HEK293T (cell line): ENCODE measurements at regions not wholly inside any gene's neighbourhood (a gene's known extent, or its start where the extent isn't known, plus 50 kb on each side); places are given as distances from the start of the nearest gene placed in this dataset.

Source experiments
- CTCF ChIA-PET: fragments of 350-600 bp; formaldehyde crosslinking; extraction: SDS; loops from one replicate; lab custom pipeline; 2021; ENCODE audit warnings: antibody characterized with exemption, inconsistent platforms; lab: Yijun Ruan, JAX
- POLR2A ChIA-PET: fragments of 350-600 bp; formaldehyde crosslinking; extraction: SDS; loops from one replicate; lab custom pipeline; 2020; ENCODE audit warnings: antibody characterized with exemption, inconsistent platforms; lab: Yijun Ruan, JAX
- DNase-seq: peaks from one replicate; pipeline ENCODE4 v3.0.0; 2012; ENCODE audit warnings: mixed read lengths; ENCODE audit errors: extremely low spot score
- ARNT ChIP-seq: fragments of 450-650 bp; IDR thresholded peaks from 2 replicates; pipeline ENCODE4 v1.6.1; 2017; ENCODE audit warnings: mild to moderate bottlenecking
- BHLHE40 ChIP-seq: fragments of 450-650 bp; IDR thresholded peaks from 2 replicates; pipeline ENCODE4 v1.6.1; 2016; ENCODE audit warnings: mild to moderate bottlenecking, moderate library complexity, borderline replicate concordance
- CTBP1 ChIP-seq: fragments of 450-650 bp; IDR thresholded peaks from 2 replicates; pipeline ENCODE4 v1.6.1; 2016; ENCODE audit warnings: borderline replicate concordance
- ELF4 ChIP-seq: fragments of 450-650 bp; IDR thresholded peaks from 2 replicates; pipeline ENCODE4 v1.6.1; 2017; ENCODE audit warnings: antibody characterized with exemption
- FOXA1 ChIP-seq: fragments of 450-650 bp; IDR thresholded peaks from 2 replicates; pipeline ENCODE4 v1.6.1; 2016; ENCODE audit warnings: mild to moderate bottlenecking
- FOXK2 ChIP-seq: fragments of 450-650 bp; IDR thresholded peaks from 2 replicates; pipeline ENCODE4 v1.6.1; 2016; ENCODE audit warnings: mild to moderate bottlenecking
- FOXM1 ChIP-seq: fragments of 450-650 bp; IDR thresholded peaks from 2 replicates; pipeline ENCODE4 v1.6.1; 2017; ENCODE audit warnings: mild to moderate bottlenecking, borderline replicate concordance
- HDGF ChIP-seq: fragments of 450-650 bp; IDR thresholded peaks from 2 replicates; pipeline ENCODE4 v1.6.1; 2017; ENCODE audit warnings: antibody characterized with exemption, borderline replicate concordance
- L3MBTL2 ChIP-seq: fragments of 450-650 bp; conservative IDR thresholded peaks from 2 replicates; pipeline ENCODE4 v1.6.1; 2016; ENCODE audit warnings: mild to moderate bottlenecking
- LEF1 ChIP-seq: fragments of 450-650 bp; IDR thresholded peaks from 2 replicates; pipeline ENCODE4 v1.6.1; 2017; ENCODE audit warnings: mild to moderate bottlenecking, borderline replicate concordance
- NFRKB ChIP-seq: fragments of 450-650 bp; IDR thresholded peaks from 2 replicates; pipeline ENCODE4 v1.6.1; 2016; ENCODE audit warnings: mild to moderate bottlenecking, moderate library complexity
- SP1 ChIP-seq: fragments of 450-650 bp; IDR thresholded peaks from 2 replicates; pipeline ENCODE4 v1.6.1; 2017
- SUZ12 ChIP-seq: fragments of 450-650 bp; IDR thresholded peaks from 2 replicates; pipeline ENCODE4 v1.6.1; 2016; ENCODE audit warnings: mild to moderate bottlenecking
- TARDBP ChIP-seq: fragments of 450-650 bp; IDR thresholded peaks from 2 replicates; pipeline ENCODE4 v1.6.1; 2016
- ZNF384 ChIP-seq: fragments of 450-650 bp; IDR thresholded peaks from 2 replicates; pipeline ENCODE4 v1.6.1; 2016
- TF ChIP-seq, protein P1 (sequence below): fragments of 450-650 bp; IDR thresholded peaks from 2 replicates; pipeline ENCODE4 v1.6.1; 2016

DNA sequence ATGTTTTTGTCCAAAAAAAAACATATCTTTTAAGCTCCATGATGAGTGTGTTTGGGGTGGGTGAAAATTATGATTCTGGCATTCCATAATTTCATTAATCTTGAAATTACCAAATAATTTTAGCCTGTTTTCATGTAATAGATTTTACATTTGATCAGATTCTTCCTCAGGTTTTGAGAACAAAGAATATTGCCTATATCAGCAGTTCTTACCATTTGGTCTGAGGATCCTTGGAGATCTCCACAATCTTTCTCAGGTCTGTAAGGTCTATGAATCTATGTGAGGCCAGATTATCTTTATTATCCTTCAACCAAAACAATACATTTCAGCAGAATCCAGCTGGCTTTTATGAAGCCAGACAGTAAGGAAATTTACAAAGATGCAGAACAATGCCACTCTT lies 373.3 kb upstream of the E2F7 start:
- CTCF ChIA-PET: no interaction called here
- DNase-seq: no peak
- POLR2A ChIA-PET: no interaction called here

GRCh38 chr12:77437206-77437605 lies 371.8 kb upstream of the E2F7 start:
- TF ChIP-seq, protein P1, sequence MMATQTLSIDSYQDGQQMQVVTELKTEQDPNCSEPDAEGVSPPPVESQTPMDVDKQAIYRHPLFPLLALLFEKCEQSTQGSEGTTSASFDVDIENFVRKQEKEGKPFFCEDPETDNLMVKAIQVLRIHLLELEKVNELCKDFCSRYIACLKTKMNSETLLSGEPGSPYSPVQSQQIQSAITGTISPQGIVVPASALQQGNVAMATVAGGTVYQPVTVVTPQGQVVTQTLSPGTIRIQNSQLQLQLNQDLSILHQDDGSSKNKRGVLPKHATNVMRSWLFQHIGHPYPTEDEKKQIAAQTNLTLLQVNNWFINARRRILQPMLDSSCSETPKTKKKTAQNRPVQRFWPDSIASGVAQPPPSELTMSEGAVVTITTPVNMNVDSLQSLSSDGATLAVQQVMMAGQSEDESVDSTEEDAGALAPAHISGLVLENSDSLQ: no peak
- TF ChIP-seq HDGF (no peak), TARDBP (no peak), SP1 (no peak), CTBP1 (no peak), FOXM1 (no peak), FOXA1 (no peak), BHLHE40 (no peak), NFRKB (no peak)
- no peak for DNase-seq
- ChIA-PET CTCF (no interaction called here), POLR2A (no interaction called here)

More for the DNA sequence above, 373.3 kb upstream of the E2F7 start:
- TF ChIP-seq HDGF: no peak
- no peak for TF ChIP-seq NFRKB
- TF ChIP-seq ZNF384: no peak
- no peak for TF ChIP-seq BHLHE40
- no peak for TF ChIP-seq TARDBP
- TF ChIP-seq LEF1: no peak

- CTCF ChIA-PET: no interaction called here
- POLR2A ChIA-PET: no interaction called here
Observed at GRCh38 chr12:77435446-77436091, 370.2 kb upstream of the E2F7 start.

DNA sequence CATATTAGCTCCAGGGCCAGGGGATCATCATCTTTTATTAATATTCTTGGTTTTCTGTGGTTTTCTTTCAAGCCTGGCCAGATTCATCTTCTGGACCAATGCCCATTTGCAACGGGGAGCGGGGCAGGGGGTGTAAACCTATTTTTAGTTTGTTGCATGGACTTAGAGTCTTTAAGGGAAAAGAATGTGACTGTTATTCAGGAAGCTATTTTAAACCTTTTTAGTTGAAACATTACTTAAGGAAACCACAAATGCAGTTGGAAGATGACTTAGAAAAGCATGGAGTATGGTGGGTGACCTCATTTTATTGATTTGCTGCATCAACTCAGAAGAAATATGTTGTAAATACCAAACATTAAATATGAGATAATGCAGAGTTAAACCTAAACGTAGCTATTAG lies 368.4 kb upstream of the E2F7 start:
- TF ChIP-seq SP1 (no peak), LEF1 (no peak), BHLHE40 (no peak), TARDBP (no peak), ELF4 (no peak), SUZ12 (no peak), FOXM1 (no peak), FOXA1 (no peak), CTBP1 (no peak), HDGF (no peak), ZNF384 (no peak), NFRKB (no peak), FOXK2 (no peak), L3MBTL2 (no peak), ARNT (no peak)
- TF ChIP-seq, protein P1: no peak
- ChIA-PET POLR2A (no interaction called here), CTCF (no interaction called here)
- DNase-seq: no peak

More at GRCh38 chr12:77435446-77436091, 370.2 kb upstream of the E2F7 start:
- no peak for DNase-seq
- no peak for TF ChIP-seq FOXM1
- TF ChIP-seq, protein P1: no peak
- TF ChIP-seq SP1: no peak

DNA sequence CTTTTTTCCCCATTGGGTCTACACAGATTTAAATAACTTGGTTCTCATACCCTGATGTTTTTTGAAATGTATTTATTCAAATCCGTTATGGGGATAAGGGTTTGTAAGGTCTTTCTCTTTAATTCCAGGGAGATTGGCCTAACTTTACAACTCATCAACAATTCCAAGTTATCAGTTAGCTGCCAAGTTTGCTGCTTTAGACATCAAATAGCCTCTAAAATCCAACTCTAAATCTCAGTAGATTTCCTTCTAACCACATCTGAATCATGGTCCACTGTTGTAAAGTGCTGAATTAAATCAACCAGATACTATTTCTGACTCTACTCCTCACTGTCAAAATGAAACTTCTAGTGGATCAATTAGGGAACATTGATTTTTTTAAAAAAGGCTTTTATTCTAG lies 364.1 kb upstream of the E2F7 start:
- TF ChIP-seq LEF1 (no peak), L3MBTL2 (no peak), ZNF384 (no peak), HDGF (no peak), ELF4 (no peak), ARNT (no peak), CTBP1 (no peak), FOXM1 (no peak), TARDBP (no peak), FOXA1 (no peak), SUZ12 (no peak), SP1 (no peak), NFRKB (no peak), BHLHE40 (no peak), FOXK2 (no peak)
- TF ChIP-seq, protein P1: no peak
- POLR2A ChIA-PET: no interaction called here
- CTCF ChIA-PET: no interaction called here
- DNase-seq: no peak

GRCh38 chr12:77421152-77421551 lies 355.8 kb upstream of the E2F7 start:
- ChIA-PET CTCF (no interaction called here), POLR2A (no interaction called here)
- no peak for TF ChIP-seq ZNF384
- no peak for TF ChIP-seq FOXM1
- TF ChIP-seq SP1: no peak
- TF ChIP-seq, protein P1: no peak
- no peak for TF ChIP-seq HDGF
- no peak for TF ChIP-seq FOXK2
- no peak for TF ChIP-seq FOXA1
- TF ChIP-seq ELF4: no peak
- no peak for TF ChIP-seq NFRKB
- no peak for TF ChIP-seq BHLHE40
- no peak for TF ChIP-seq ARNT
- TF ChIP-seq TARDBP: no peak
- no peak for TF ChIP-seq CTBP1
- no peak for TF ChIP-seq SUZ12
- TF ChIP-seq L3MBTL2: no peak
- no peak for TF ChIP-seq LEF1
- no peak for DNase-seq
